GM23248 (cell line): ENCODE measurements at regions not wholly inside any gene's neighbourhood (a gene's known extent, or its start where the extent isn't known, plus 50 kb on each side); places are given as distances from the start of the nearest gene placed in this dataset.
A peak's percentile ranks its signal among the peaks of the same experiment; 100 is the strongest.

ENCODE experiments used
- DNase-seq: peaks from one replicate; pipeline ENCODE4 v3.0.0-alpha.2; 2015
- H2AFZ ChIP-seq: fragments of 200-600 bp; sonication (generic); 2 replicates; pipeline ENCODE4 v1.6.1; 2016; ENCODE audit warnings: antibody characterized with exemption
- H3F3A ChIP-seq: fragments of 200-600 bp; sonication (generic); 2 replicates; pipeline ENCODE4 v1.6.1; 2016; ENCODE audit warnings: mild to moderate bottlenecking, antibody characterized with exemption, mixed run types; ENCODE audit not compliant: insufficient read depth
- H3K27ac ChIP-seq: fragments of 200-600 bp; sonication (generic); 2 replicates; pipeline ENCODE4 v1.5.1; 2016; ENCODE audit warnings: mild to moderate bottlenecking
- H3K27me3 ChIP-seq: fragments of 200-600 bp; sonication (generic); replicated peaks from 2 replicates; pipeline ENCODE4 v1.6.1; 2016; ENCODE audit warnings: mild to moderate bottlenecking; ENCODE audit not compliant: insufficient read depth
- H3K36me3 ChIP-seq: fragments of 200-600 bp; sonication (generic); 2 replicates; pipeline ENCODE4 v1.6.1; 2016; ENCODE audit warnings: low read depth, mild to moderate bottlenecking
- H3K4me1 ChIP-seq: fragments of 200-600 bp; sonication (generic); 2 replicates; pipeline ENCODE4 v1.6.1; 2016; ENCODE audit warnings: mild to moderate bottlenecking; ENCODE audit not compliant: insufficient read depth
- H3K4me2 ChIP-seq: fragments of 200-600 bp; sonication (generic); one replicate; pipeline ENCODE4 v1.6.1; 2016; ENCODE audit warnings: mild to moderate bottlenecking; ENCODE audit not compliant: unreplicated experiment
- H3K4me3 ChIP-seq: fragments of 200-600 bp; sonication (generic); 2 replicates; pipeline ENCODE4 v1.5.1; 2016; ENCODE audit warnings: mild to moderate bottlenecking
- H3K79me2 ChIP-seq: fragments of 200-600 bp; sonication (generic); 2 replicates; pipeline ENCODE4 v1.6.1; 2016; ENCODE audit warnings: mild to moderate bottlenecking; ENCODE audit not compliant: insufficient read depth
- H3K9ac ChIP-seq: fragments of 200-600 bp; sonication (generic); 2 replicates; pipeline ENCODE4 v1.6.1; 2016; ENCODE audit warnings: mild to moderate bottlenecking
- H3K9me2 ChIP-seq: fragments of 200-600 bp; sonication (generic); 2 replicates; pipeline ENCODE4 v1.6.1; 2016; ENCODE audit warnings: mixed run types, mild to moderate bottlenecking, moderate library complexity; ENCODE audit not compliant: insufficient read depth
- H3K9me3 ChIP-seq: fragments of 200-600 bp; sonication (generic); one replicate; pipeline ENCODE4 v1.6.1; 2017; ENCODE audit warnings: low read depth
- H4K20me1 ChIP-seq: fragments of 200-600 bp; sonication (generic); 2 replicates; pipeline ENCODE4 v1.6.0; 2016; ENCODE audit not compliant: insufficient read depth
- EZH2 ChIP-seq: fragments of 200-600 bp; sonication (generic); IDR thresholded peaks from 2 replicates; pipeline ENCODE4 v1.6.1; 2018; ENCODE audit warnings: antibody characterized with exemption, mild to moderate bottlenecking; ENCODE audit not compliant: insufficient read depth, poor library complexity, severe bottlenecking
- EZH2phosphoT487 ChIP-seq: fragments of 200-600 bp; sonication (generic); IDR thresholded peaks from 2 replicates; pipeline ENCODE4 v1.6.1; 2018; ENCODE audit warnings: antibody characterized with exemption, moderate library complexity, mild to moderate bottlenecking, low read depth; ENCODE audit not compliant: insufficient read depth
- WGBS, 2 experiments: methylation state at CpG; one replicate each; pipeline ENCODE4 v1.1.6; 2015 to 2017; ENCODE audit warnings: low lambda C conversion rate in 2 of 2, low coverage in 1 of 2; ENCODE audit errors: missing lambda C conversion rate in 2 of 2; 5-methylcytosine and 5-hydroxymethylcytosine counted together
- in situ Hi-C: fragments of 300-500 bp; cut with MboI; formaldehyde crosslinking; loops from 2 replicates; pipeline ENCODE4 v1.15.0; 2020

DNA sequence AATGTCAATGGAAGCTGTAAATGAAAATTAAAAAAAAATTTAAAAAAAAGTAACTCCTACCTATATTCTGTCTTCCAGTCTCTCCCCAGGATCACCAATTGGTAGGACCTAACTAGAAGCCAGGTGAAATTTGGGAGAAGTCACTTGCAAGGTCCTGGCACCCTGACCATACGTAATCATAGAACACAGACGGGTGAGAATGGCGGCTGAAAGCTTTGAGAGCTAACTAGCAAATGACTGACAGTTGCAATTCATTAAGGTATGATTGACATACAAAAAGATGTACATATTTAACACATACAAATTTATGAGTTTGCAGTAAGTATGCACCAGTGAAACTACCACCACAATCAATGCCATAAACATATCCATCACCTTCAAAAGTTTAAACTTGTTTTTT, 372.7 kb upstream of the PSMD7 start:
- no peak for DNase-seq
- Histone ChIP-seq H3K27me3 (no peaks in the 10 kb centered on the region), H3K79me2 (no peaks in the 10 kb centered on the region), H3K9me3 (no peaks in the 10 kb centered on the region), H3K4me2 (no peak overlapping the region), H3K9ac (no peak overlapping the region), H3K4me1 (no peaks in the 10 kb centered on the region), H3K9me2 (no peaks in the 10 kb centered on the region), H2AFZ (no peak overlapping the region), H3F3A (no peaks in the 10 kb centered on the region), H3K4me3 (no peak overlapping the region), H3K27ac (no peak overlapping the region), H4K20me1 (no peaks in the 10 kb centered on the region), H3K36me3 (no peaks in the 10 kb centered on the region)
- WGBS, 2 experiments, result 41 to 45% methylated on average over 3 of the region's 3 CpGs
- TF ChIP-seq EZH2, result no peak
- no peak for TF ChIP-seq EZH2phosphoT487
- in situ Hi-C loops, result no loop called here

DNA sequence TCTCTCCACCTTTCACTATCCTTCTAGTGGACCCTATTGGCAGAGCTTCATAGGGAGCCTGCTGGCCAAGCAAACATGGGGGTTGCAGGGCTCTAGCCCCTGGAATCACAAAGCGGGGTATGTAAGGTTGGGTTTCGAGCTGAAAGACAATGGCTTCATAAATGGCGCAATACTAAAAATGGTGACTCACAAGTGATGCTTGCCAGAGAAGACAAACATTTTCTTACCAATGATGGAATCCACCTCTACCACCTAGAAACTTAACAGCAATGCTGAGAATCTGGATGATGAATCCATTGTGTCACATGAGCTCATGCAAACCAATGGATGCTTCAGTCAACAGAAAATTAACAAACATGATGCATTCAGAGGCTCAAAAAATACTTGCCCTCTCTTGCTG, 375.3 kb upstream of the PSMD7 start:
- no peak overlapping the region for H3K4me2 ChIP-seq
- no peaks in the 10 kb centered on the region for H3K79me2 ChIP-seq
- H3K9me2 ChIP-seq, result no peaks in the 10 kb centered on the region
- no peak overlapping the region for H3K9ac ChIP-seq
- no peaks in the 10 kb centered on the region for H3K4me1 ChIP-seq
- no peaks in the 10 kb centered on the region for H3F3A ChIP-seq
- TF ChIP-seq EZH2phosphoT487, result no peak
- TF ChIP-seq EZH2, result no peak
- peaks cover 8% of the 10 kb centered on the region; the same call in 1 of the 2 replicates for H3K27me3 ChIP-seq
- no peak overlapping the region for H2AFZ ChIP-seq
- WGBS, 2 experiments, result 72 to 77% methylated on average over 3 of the region's 3 CpGs
- H3K4me3 ChIP-seq, result no peak overlapping the region
- in situ Hi-C loops, result no loop called here
- no peak overlapping the region for H3K27ac ChIP-seq
- H4K20me1 ChIP-seq, result no peaks in the 10 kb centered on the region
- H3K9me3 ChIP-seq, result no peaks in the 10 kb centered on the region
- H3K36me3 ChIP-seq, result no peaks in the 10 kb centered on the region
- peak; percentile 0 for DNase-seq

DNA sequence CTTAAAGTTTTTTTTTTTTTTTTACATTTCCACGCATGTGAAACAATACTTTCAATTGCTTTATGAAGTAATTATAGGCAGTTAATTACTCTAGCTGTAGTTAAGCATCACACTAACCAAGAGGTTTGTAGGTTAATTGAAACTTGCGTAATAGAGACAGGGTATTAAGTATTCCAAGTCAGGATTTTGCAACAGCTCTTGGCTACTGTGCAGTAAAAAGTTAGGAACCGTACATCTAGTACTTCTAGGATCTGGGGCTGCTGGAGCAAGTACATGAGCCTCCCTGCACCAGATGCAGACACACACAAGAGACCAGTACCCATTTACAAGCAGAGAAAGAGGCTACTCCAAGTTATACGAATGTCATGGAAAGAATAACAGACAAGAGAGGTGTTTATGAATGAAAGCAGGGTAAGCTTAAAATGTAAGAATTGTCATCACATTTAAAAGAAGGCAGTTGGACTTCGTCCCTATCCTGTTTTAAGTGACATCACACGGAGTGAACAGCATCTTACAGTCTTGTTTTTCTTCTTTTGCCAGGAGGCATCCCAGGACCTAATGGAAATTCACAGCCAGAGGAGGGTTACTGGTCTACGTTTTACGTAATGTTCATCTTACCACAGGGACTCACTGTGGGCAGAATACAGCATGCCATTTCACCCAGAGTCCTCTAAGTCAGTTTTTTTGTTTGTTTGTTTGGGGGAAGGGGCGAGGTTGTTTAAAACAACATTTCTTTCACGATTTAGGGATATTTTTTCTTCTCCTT, 379.6 kb upstream of the PSMD7 start:
- DNase-seq, result no peak
- Histone ChIP-seq H3F3A (no peaks in the 10 kb centered on the region), H3K9me3 (no peaks in the 10 kb centered on the region), H3K4me1 (no peaks in the 10 kb centered on the region), H2AFZ (no peak overlapping the region), H3K4me3 (no peak overlapping the region), H3K36me3 (no peaks in the 10 kb centered on the region), H3K79me2 (no peaks in the 10 kb centered on the region), H3K9me2 (no peaks in the 10 kb centered on the region), H3K27me3 (peaks cover 22% of the 10 kb centered on the region), H4K20me1 (no peaks in the 10 kb centered on the region), H3K4me2 (no peak overlapping the region), H3K9ac (no peak overlapping the region), H3K27ac (no peak overlapping the region)
- in situ Hi-C loops, result no loop called here
- WGBS, 2 experiments, result 16 to 24% methylated on average over 10 of the region's 10 CpGs
- no peak for TF ChIP-seq EZH2phosphoT487

DNA sequence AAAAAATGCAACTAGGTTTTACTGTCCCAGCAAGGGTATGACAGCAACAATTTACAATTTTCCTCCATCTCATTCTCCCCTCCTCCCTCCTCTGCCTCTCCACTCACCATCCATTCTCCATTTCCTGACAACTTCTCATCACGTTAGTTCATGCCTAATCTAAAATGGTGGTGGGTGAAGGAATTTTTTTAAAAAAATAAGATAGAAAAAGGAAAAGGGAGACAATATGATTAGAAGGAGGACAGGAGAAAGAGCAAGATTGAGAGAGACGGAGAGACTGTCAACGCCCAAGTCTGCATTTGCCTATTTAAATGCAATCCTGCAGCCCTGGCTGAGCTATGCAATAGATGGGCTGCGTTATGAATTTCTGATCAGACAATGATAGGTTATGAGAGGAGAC, 380.7 kb upstream of the PSMD7 start:
- no peaks in the 10 kb centered on the region for H3K9me3 ChIP-seq
- no peaks in the 10 kb centered on the region for H3K9me2 ChIP-seq
- in situ Hi-C loops, result no loop called here
- H3K4me1 ChIP-seq, result no peaks in the 10 kb centered on the region
- no peak overlapping the region for H2AFZ ChIP-seq
- H3K79me2 ChIP-seq, result no peaks in the 10 kb centered on the region
- no peak overlapping the region for H3K9ac ChIP-seq
- H3K4me2 ChIP-seq, result no peak overlapping the region
- H3F3A ChIP-seq, result no peaks in the 10 kb centered on the region
- no peaks in the 10 kb centered on the region for H4K20me1 ChIP-seq
- WGBS, 2 experiments, result 2 to 3% methylated on average over 4 of the region's 4 CpGs
- H3K27me3 ChIP-seq, result peaks cover 22% of the 10 kb centered on the region
- H3K36me3 ChIP-seq, result no peaks in the 10 kb centered on the region
- DNase-seq, result no peak
- no peak for TF ChIP-seq EZH2
- TF ChIP-seq EZH2phosphoT487, result no peak
- no peak overlapping the region for H3K4me3 ChIP-seq
- H3K27ac ChIP-seq, result no peak overlapping the region

DNA sequence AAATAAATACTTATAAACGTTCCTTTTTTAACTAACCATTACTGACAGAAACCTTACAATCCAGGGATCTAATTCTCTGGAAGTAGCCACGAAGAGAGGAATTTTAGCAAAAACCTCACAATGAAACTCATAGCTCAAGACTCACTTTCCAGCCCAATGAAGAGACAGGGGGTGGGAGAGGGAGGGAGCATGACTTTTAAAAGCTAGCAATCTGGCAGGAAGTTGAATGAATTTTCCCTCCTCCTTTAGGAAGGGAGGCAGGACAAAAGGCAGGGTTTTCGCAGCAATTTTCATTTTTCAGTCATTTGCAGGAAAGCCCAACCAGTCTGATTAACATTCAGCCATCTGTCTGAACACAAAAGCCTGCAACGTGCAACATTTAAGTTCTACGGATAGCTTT, 381.5 kb upstream of the PSMD7 start:
- H3K27ac ChIP-seq, result no peak overlapping the region
- TF ChIP-seq EZH2 (no peak), EZH2phosphoT487 (no peak)
- H3K4me1 ChIP-seq, result no peaks in the 10 kb centered on the region
- H3K36me3 ChIP-seq, result no peaks in the 10 kb centered on the region
- no peak overlapping the region for H3K4me2 ChIP-seq
- in situ Hi-C loops, result no loop called here
- H3K79me2 ChIP-seq, result no peaks in the 10 kb centered on the region
- H3K4me3 ChIP-seq, result no peak overlapping the region
- no peaks in the 10 kb centered on the region for H3F3A ChIP-seq
- no peak for DNase-seq
- no peak overlapping the region for H3K9ac ChIP-seq
- peaks cover 22% of the 10 kb centered on the region for H3K27me3 ChIP-seq
- H3K9me2 ChIP-seq, result no peaks in the 10 kb centered on the region
- H2AFZ ChIP-seq, result no peak overlapping the region
- no peaks in the 10 kb centered on the region for H3K9me3 ChIP-seq
- 2 to 4% methylated on average over 5 of the region's 5 CpGs for WGBS, 2 experiments
- H4K20me1 ChIP-seq, result no peaks in the 10 kb centered on the region
